Panc1 (cell line): ENCODE measurements at regions not wholly inside any gene's neighbourhood (a gene's known extent, or its start where the extent isn't known, plus 50 kb on each side); places are given as distances from the start of the nearest gene placed in this dataset.
A peak's percentile ranks its signal among the peaks of the same experiment; 100 is the strongest.

Experiments used
- REST ChIP-seq, 2 experiments: IDR thresholded peaks; 2 replicates each; pipeline ENCODE4 v1.6.1; 2011 to 2012; ENCODE audit warnings: low read depth in 2 of 2, control low read depth in 1 of 2, low read length in 1 of 2, mild to moderate bottlenecking in 1 of 2, moderate library complexity in 1 of 2; ENCODE audit not compliant: insufficient read depth in 1 of 2
- TF ChIP-seq, protein P1 (sequence below): fragments of 450-650 bp; IDR thresholded peaks from 2 replicates; pipeline ENCODE4 v1.5.1; 2017; ENCODE audit warnings: mild to moderate bottlenecking

DNA sequence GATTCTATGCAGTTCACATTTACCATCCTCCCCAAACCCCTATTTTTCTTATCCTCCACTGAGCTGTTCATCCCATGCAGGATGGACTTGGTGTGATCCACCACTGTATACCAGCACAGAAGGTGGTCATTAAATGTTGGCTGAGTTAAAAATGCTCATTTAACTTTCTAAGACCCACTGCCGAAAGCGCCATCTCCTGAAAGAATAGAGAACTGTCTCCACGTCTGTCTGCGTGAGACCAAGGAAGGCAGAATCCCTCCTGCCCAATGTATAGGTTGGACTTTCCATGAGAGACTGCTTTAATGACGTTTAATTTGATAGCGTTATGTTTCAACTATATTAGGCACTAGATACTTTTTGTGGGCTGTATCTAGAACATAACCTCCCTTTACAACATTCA lies 124.3 kb downstream of the GPAM start:
- TF ChIP-seq, protein P1, sequence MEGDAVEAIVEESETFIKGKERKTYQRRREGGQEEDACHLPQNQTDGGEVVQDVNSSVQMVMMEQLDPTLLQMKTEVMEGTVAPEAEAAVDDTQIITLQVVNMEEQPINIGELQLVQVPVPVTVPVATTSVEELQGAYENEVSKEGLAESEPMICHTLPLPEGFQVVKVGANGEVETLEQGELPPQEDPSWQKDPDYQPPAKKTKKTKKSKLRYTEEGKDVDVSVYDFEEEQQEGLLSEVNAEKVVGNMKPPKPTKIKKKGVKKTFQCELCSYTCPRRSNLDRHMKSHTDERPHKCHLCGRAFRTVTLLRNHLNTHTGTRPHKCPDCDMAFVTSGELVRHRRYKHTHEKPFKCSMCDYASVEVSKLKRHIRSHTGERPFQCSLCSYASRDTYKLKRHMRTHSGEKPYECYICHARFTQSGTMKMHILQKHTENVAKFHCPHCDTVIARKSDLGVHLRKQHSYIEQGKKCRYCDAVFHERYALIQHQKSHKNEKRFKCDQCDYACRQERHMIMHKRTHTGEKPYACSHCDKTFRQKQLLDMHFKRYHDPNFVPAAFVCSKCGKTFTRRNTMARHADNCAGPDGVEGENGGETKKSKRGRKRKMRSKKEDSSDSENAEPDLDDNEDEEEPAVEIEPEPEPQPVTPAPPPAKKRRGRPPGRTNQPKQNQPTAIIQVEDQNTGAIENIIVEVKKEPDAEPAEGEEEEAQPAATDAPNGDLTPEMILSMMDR, result 0 out of 2 replicates have a peak, but pooled peaks have one; percentile 9
- TF ChIP-seq REST (IDR thresholded peaks at IDR 0.05; ENCODE audit: insufficient read depth in 1 of 2, low read depth in 2 of 2, low read length in 1 of 2), result no peak
